ENCODE measurements at regions not wholly inside any gene's neighbourhood (a gene's known extent, or its start where the extent isn't known, plus 50 kb on each side); places are given as distances from the start of the nearest gene placed in this dataset.
A peak's percentile ranks its signal among the peaks of the same experiment; 100 is the strongest.

GRCh38 chr10:108048898-108049297, 884.4 kb upstream of the SORCS1 start (continued):
- TF ChIP-seq ZNF462 (CRISPR knock-in tag; IDR thresholded peaks at IDR 0.05) (no peak), CREB1 (CRISPR knock-in tag; IDR thresholded peaks at IDR 0.05; ENCODE audit: low read depth) (no peak), JUNB (IDR thresholded peaks at IDR 0.05; ENCODE audit: unreplicated experiment) (no peak)

- Mint-ChIP-seq H3K4me3 (no peak overlapping the region), H3K27me3 (ENCODE audit: insufficient read depth, low read depth, poor library complexity) (peaks cover 4% of the 10 kb centered on the region), H3K27ac (peak overlapping the region; percentile 39; the same call in 1 of the 2 replicates), H3K4me1 (peaks cover 4% of the 10 kb centered on the region; the same call in 1 of the 3 replicates), H3K36me3 (ENCODE audit: low read depth) (peaks cover 14% of the 10 kb centered on the region), H3K9me3 (peaks cover 15% of the 10 kb centered on the region)
- DNase-seq (ENCODE audit: low spot score) (peak; percentile 6), ATAC-seq (no peak)
- no peaks in the 10 kb centered on the region for H3K36me3 ChIP-seq (ENCODE audit: insufficient read depth)
- peak overlapping the region; percentile 23; the same call in 1 of the 2 replicates for H3K27ac ChIP-seq (ENCODE audit: low read depth)
- no peaks in the 10 kb centered on the region for H3K27me3 ChIP-seq (ENCODE audit: insufficient read depth)
- H3K4me1 ChIP-seq (ENCODE audit: insufficient read depth), result no peaks in the 10 kb centered on the region
- no peak overlapping the region for H3K4me2 ChIP-seq
- H3K9me2 ChIP-seq (ENCODE audit: insufficient read depth), result peaks cover 30% of the 10 kb centered on the region
- no peaks in the 10 kb centered on the region for H3K79me2 ChIP-seq (replicated peaks; ENCODE audit: insufficient read depth)
- no peaks in the 10 kb centered on the region for H3F3A ChIP-seq (replicated peaks; ENCODE audit: low read depth)
- H3K4me3 ChIP-seq, result no peak overlapping the region
- peak overlapping the region; percentile 19; the same call in 1 of the 2 replicates for H2AFZ ChIP-seq
- H4K20me1 ChIP-seq (replicated peaks; ENCODE audit: insufficient read depth), result no peaks in the 10 kb centered on the region
- TF ChIP-seq POLR2AphosphoS5 (IDR thresholded peaks at IDR 0.05; ENCODE audit: low read depth) (no peak), CTCF (conservative IDR thresholded peaks at IDR 0.05; ENCODE audit: low read depth in 2 of 2) (no peak), ZNF114 (CRISPR knock-in tag; IDR thresholded peaks at IDR 0.05) (no peak), EZH2 (IDR thresholded peaks at IDR 0.05; ENCODE audit: low read depth, unreplicated experiment) (no peak), EZH2phosphoT487 (IDR thresholded peaks at IDR 0.05; ENCODE audit: unreplicated experiment) (no peak), STAT1 (IDR thresholded peaks at IDR 0.05; ENCODE audit: unreplicated experiment) (no peak), ETS1 (IDR thresholded peaks at IDR 0.05) (no peak), NANOG (IDR thresholded peaks at IDR 0.05; ENCODE audit: borderline replicate concordance) (no peak), JUNB (IDR thresholded peaks at IDR 0.05; ENCODE audit: unreplicated experiment) (no peak), ZNF331 (CRISPR knock-in tag; IDR thresholded peaks at IDR 0.05; ENCODE audit: low read depth) (no peak)
Measured at GRCh38 chr10:108039821-108040584, 875.5 kb upstream of the SORCS1 start.

Measured in GM23338 (cell line).